Transverse colon (tissue), 4 donors: ENCODE measurements at regions not wholly inside any gene's neighbourhood (a gene's known extent, or its start where the extent isn't known, plus 50 kb on each side); places are given as distances from the start of the nearest gene placed in this dataset.

ENCODE experiments used
- DNase-seq: peaks from one replicate; pipeline ENCODE4 v3.0.0-alpha.2; 2019
- H3K27ac ChIP-seq, 4 donors: fragments of 200-600 bp; sonication (generic); 2 replicates each; pipeline ENCODE4 v1.5.1; 2016 to 2018; ENCODE audit warnings: inconsistent platforms in 4 of 4
- H3K27me3 ChIP-seq: fragments of 200-600 bp; sonication (generic); 2 replicates; pipeline ENCODE4 v1.5.1; 2017; ENCODE audit warnings: inconsistent platforms
- H3K36me3 ChIP-seq, 4 donors: fragments of 200-600 bp; sonication (generic); 2 replicates each; pipeline ENCODE4 v1.5.1; 2017 to 2019; ENCODE audit warnings: inconsistent platforms in 4 of 4
- H3K4me1 ChIP-seq, 4 donors: fragments of 200-600 bp; sonication (generic); 2 replicates each; pipeline ENCODE4 v1.5.1; 2017 to 2020; ENCODE audit warnings: inconsistent platforms in 4 of 4
- H3K4me3 ChIP-seq, 4 donors: fragments of 200-600 bp; sonication (generic); 1 replicate in 1 of 4; 2 replicates in 3 of 4; pipeline versions ENCODE4 v1.5.1 to v1.6.1; 2017 to 2019; ENCODE audit warnings: inconsistent platforms in 4 of 4
- H3K9me3 ChIP-seq, 2 donors: fragments of 200-600 bp; sonication (generic); 2 replicates each; pipeline ENCODE4 v1.5.1; 2017 to 2019; ENCODE audit warnings: inconsistent platforms in 2 of 2
- CTCF ChIP-seq, 5 experiments: fragments of 200-600 bp in 3 of 5; fragments of 450-650 bp in 2 of 5; sonication (generic) in 3 of 5; IDR thresholded peaks; 1 replicate in 2 of 5; 2 replicates in 3 of 5; pipeline ENCODE4 v1.5.1; 2016 to 2017; ENCODE audit warnings: antibody characterized with exemption in 5 of 5, inconsistent platforms in 3 of 5, mild to moderate bottlenecking in 2 of 5, moderate library complexity in 1 of 5
- EP300 ChIP-seq: sonication (generic); formaldehyde crosslinking; IDR thresholded peaks from one replicate; pipeline ENCODE4 v1.6.1; 2017; ENCODE audit warnings: antibody characterized with exemption, low read depth
- POLR2A ChIP-seq: fragments of 450-650 bp; IDR thresholded peaks from one replicate; pipeline ENCODE4 v1.6.1; 2016; ENCODE audit warnings: antibody characterized with exemption, mild to moderate bottlenecking, moderate library complexity
- POLR2AphosphoS5 ChIP-seq, 3 donors: sonication (generic); formaldehyde crosslinking; IDR thresholded peaks; one replicate each; pipeline ENCODE4 v1.6.1; 2016; ENCODE audit warnings: antibody characterized with exemption in 3 of 3
- WGBS, 2 donors: methylation state at CpG; one replicate each; pipeline ENCODE4 v1.1.5; 2018; ENCODE audit warnings: low coverage in 1 of 2; 5-methylcytosine and 5-hydroxymethylcytosine counted together
- in situ Hi-C, 4 donors: fragments of 200-750 bp; cut with MboI; loops; one replicate each; pipeline versions ENCODE4 v1.15.0 to v1.15.1; 2017; ENCODE audit warnings: low sequenced_read_pairs in 3 of 4, low pct_ligation_motif_present in 1 of 4, low pct_unique_long_range_greater_than_20kb in 1 of 4
- intact Hi-C: fragments of 100-400 bp; cut with DNase I; formaldehyde crosslinking; loops from one replicate; pipeline ENCODE4 v1.15.1; 2023; ENCODE audit warnings: low total_unique reads

GRCh38 chr5:4361753-4362152, 766.1 kb downstream of the IRX1 start:
- WGBS, 2 donors, result 61 to 70% methylated on average over 3 of the region's 3 CpGs
- intact Hi-C loops, result no loop called here

GRCh38 chr5:4362411-4362810, 766.8 kb downstream of the IRX1 start:
- Histone ChIP-seq H3K27ac (no peak overlapping the region), H3K36me3 (no peaks in the 10 kb centered on the region), H3K4me3 (no peak overlapping the region), H3K9me3 (no peaks in the 10 kb centered on the region), H3K27me3 (no peaks in the 10 kb centered on the region), H3K4me1 (no peaks in the 10 kb centered on the region)
- in situ Hi-C loops, result no loop called here
- intact Hi-C loops, result no loop called here
- 79 to 80% methylated on average over 2 of the region's 2 CpGs for WGBS, 2 donors
- TF ChIP-seq CTCF (IDR thresholded peaks at IDR 0.05) (no peak), EP300 (no peak), POLR2AphosphoS5 (IDR thresholded peaks at IDR 0.05) (no peak), POLR2A (no peak)
- DNase-seq, result no peak

More at GRCh38 chr5:4361753-4362152, 766.1 kb downstream of the IRX1 start:
- no peaks in the 10 kb centered on the region for H3K36me3 ChIP-seq
- in situ Hi-C loops, result no loop called here
- H3K4me1 ChIP-seq, result no peaks in the 10 kb centered on the region
- DNase-seq, result no peak
- H3K27me3 ChIP-seq, result no peaks in the 10 kb centered on the region
- H3K9me3 ChIP-seq, result no peaks in the 10 kb centered on the region
- TF ChIP-seq EP300 (no peak), POLR2A (no peak), POLR2AphosphoS5 (IDR thresholded peaks at IDR 0.05) (no peak), CTCF (IDR thresholded peaks at IDR 0.05) (no peak)
- H3K4me3 ChIP-seq, result no peak overlapping the region
- H3K27ac ChIP-seq, result no peak overlapping the region

GRCh38 chr5:4363045-4363444, 767.4 kb downstream of the IRX1 start:
- intact Hi-C loops (no loop called here), in situ Hi-C loops (no loop called here)
- Histone ChIP-seq H3K36me3 (no peaks in the 10 kb centered on the region), H3K27me3 (no peaks in the 10 kb centered on the region), H3K4me3 (no peak overlapping the region), H3K27ac (no peak overlapping the region), H3K9me3 (no peaks in the 10 kb centered on the region), H3K4me1 (no peaks in the 10 kb centered on the region)
- DNase-seq, result no peak
- no peak for TF ChIP-seq CTCF (IDR thresholded peaks at IDR 0.05)
- no peak for TF ChIP-seq POLR2A
- no peak for TF ChIP-seq EP300
- TF ChIP-seq POLR2AphosphoS5 (IDR thresholded peaks at IDR 0.05), result no peak
- 30 to 43% methylated on average over 2 of the region's 2 CpGs for WGBS, 2 donors

- Histone ChIP-seq H3K27me3 (no peaks in the 10 kb centered on the region), H3K36me3 (no peaks in the 10 kb centered on the region), H3K27ac (no peak overlapping the region), H3K9me3 (no peaks in the 10 kb centered on the region), H3K4me1 (no peaks in the 10 kb centered on the region), H3K4me3 (no peak overlapping the region)
- intact Hi-C loops (no loop called here), in situ Hi-C loops (no loop called here)
- TF ChIP-seq POLR2A (no peak), POLR2AphosphoS5 (IDR thresholded peaks at IDR 0.05) (no peak), EP300 (no peak), CTCF (IDR thresholded peaks at IDR 0.05) (no peak)
- 76% methylated on average over 5 of the region's 5 CpGs; no CpG with 5 or more reads in 1 of the 2 donors for WGBS, 2 donors
- DNase-seq, result no peak
Measured at GRCh38 chr5:4366628-4367027, 771.0 kb downstream of the IRX1 start.
